ENCODE measurements at regions not wholly inside any gene's neighbourhood (a gene's known extent, or its start where the extent isn't known, plus 50 kb on each side); places are given as distances from the start of the nearest gene placed in this dataset.

DNA sequence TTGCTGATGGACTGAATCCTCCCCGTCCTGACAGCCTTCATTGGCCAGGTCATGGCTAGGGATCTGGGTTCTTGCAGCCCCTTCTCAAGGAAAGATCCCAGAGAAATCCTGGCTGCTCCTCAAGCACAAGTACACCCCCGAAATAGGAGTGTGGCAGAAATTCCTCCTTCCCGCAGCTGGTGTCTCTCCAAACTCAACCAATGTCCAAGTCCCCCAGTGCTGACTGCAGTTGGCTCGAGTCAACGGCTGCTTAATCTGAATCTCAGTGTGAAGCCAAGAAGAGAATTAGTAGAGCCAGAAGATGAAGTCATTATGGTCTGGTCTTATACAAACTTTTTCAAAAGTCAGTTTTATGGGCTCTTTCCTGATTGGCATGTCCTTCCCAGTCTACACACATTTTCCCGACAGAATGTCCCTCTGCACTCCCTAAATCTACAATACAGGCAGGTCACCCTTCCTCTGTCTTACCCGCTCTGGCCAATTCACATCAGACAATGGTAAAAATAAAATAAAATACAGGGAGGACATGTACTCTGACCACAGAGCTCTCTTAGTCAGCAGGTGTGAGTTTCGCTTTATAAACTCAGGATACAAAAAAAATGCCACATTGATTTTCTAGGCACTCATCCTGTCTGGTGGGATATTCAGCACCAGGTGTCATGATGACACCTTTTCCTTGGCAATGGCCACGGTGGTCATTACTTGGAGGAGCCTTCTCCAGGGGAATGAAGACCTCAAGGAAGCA is 76.9 kb upstream of the PAPOLG start:
- no peak for TF ChIP-seq TCF12 (IDR thresholded peaks at IDR 0.05; ENCODE audit: low read depth)
- no peak for TF ChIP-seq FOXM1 (IDR thresholded peaks at IDR 0.05; ENCODE audit: borderline replicate concordance, low read depth)
- TF ChIP-seq, protein P1, sequence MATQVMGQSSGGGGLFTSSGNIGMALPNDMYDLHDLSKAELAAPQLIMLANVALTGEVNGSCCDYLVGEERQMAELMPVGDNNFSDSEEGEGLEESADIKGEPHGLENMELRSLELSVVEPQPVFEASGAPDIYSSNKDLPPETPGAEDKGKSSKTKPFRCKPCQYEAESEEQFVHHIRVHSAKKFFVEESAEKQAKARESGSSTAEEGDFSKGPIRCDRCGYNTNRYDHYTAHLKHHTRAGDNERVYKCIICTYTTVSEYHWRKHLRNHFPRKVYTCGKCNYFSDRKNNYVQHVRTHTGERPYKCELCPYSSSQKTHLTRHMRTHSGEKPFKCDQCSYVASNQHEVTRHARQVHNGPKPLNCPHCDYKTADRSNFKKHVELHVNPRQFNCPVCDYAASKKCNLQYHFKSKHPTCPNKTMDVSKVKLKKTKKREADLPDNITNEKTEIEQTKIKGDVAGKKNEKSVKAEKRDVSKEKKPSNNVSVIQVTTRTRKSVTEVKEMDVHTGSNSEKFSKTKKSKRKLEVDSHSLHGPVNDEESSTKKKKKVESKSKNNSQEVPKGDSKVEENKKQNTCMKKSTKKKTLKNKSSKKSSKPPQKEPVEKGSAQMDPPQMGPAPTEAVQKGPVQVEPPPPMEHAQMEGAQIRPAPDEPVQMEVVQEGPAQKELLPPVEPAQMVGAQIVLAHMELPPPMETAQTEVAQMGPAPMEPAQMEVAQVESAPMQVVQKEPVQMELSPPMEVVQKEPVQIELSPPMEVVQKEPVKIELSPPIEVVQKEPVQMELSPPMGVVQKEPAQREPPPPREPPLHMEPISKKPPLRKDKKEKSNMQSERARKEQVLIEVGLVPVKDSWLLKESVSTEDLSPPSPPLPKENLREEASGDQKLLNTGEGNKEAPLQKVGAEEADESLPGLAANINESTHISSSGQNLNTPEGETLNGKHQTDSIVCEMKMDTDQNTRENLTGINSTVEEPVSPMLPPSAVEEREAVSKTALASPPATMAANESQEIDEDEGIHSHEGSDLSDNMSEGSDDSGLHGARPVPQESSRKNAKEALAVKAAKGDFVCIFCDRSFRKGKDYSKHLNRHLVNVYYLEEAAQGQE (IDR thresholded peaks at IDR 0.05; ENCODE audit: low read depth): no peak
- no peak for TF ChIP-seq ZBTB7A (IDR thresholded peaks at IDR 0.05; ENCODE audit: low read depth)
- no peak for TF ChIP-seq TEAD4 (IDR thresholded peaks at IDR 0.05)
- TF ChIP-seq YY1 (IDR thresholded peaks at IDR 0.05; ENCODE audit: low read depth): no peak
- no peak for TF ChIP-seq CEBPB (IDR thresholded peaks at IDR 0.05)
- TF ChIP-seq NFIC (IDR thresholded peaks at IDR 0.05): no peak
- TF ChIP-seq, protein P2, sequence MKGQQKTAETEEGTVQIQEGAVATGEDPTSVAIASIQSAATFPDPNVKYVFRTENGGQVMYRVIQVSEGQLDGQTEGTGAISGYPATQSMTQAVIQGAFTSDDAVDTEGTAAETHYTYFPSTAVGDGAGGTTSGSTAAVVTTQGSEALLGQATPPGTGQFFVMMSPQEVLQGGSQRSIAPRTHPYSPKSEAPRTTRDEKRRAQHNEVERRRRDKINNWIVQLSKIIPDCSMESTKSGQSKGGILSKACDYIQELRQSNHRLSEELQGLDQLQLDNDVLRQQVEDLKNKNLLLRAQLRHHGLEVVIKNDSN (IDR thresholded peaks at IDR 0.05): no peak
- TF ChIP-seq, protein P3, sequence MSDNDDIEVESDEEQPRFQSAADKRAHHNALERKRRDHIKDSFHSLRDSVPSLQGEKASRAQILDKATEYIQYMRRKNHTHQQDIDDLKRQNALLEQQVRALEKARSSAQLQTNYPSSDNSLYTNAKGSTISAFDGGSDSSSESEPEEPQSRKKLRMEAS (IDR thresholded peaks at IDR 0.05): no peak
- TF ChIP-seq CREB1 (IDR thresholded peaks at IDR 0.05; ENCODE audit: low read depth): no peak
- TF ChIP-seq TAF1 (IDR thresholded peaks at IDR 0.05; ENCODE audit: low read depth): no peak
- no peak for TF ChIP-seq RAD21 (IDR thresholded peaks at IDR 0.05; ENCODE audit: low read depth)
- TF ChIP-seq EP300 (IDR thresholded peaks at IDR 0.05; ENCODE audit: borderline replicate concordance): no peak
- TF ChIP-seq EGR1 (IDR thresholded peaks at IDR 0.05): no peak

DNA sequence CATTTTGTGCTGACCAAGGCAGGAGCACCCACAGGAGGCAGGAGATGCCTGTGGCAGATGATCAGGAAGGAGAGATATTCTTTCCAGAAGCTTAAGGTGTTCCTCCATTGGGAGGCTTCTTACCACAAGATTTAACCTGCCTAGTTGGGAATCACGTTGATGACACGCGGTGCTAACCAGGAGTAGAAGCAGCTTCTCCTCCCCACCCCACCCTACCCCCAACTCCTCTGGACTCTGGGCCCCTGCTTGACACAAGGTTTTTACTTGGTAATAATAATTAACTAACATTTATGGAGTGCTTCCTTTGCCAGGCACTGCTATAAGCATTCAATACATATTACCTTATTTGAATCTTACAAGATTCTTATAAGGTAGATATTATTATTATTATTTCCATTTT is 62.5 kb upstream of the PAPOLG start:
- TF ChIP-seq, protein P3 (IDR thresholded peaks at IDR 0.05): no peak
- no peak for TF ChIP-seq ZBTB7A (IDR thresholded peaks at IDR 0.05; ENCODE audit: low read depth)
- TF ChIP-seq TAF1 (IDR thresholded peaks at IDR 0.05; ENCODE audit: low read depth): no peak

DNA sequence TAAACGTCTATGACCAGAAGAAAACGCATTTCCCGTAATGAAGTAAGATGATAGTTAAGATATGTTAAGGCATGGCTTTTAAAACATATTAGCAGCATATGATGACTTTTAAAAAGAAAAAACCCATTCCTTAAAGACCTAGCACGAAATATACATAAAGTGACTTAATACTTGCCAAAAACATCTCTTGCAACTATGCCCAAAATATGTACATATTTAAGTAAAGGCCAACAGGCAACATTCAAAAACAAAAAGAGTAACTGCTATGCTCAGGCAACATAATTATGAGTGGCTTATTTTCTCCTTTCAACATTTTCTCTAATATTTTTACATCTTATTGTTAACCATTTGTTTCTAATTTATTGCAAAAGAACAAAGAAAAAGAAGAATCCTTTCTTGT is 60.3 kb upstream of the PAPOLG start:
- TF ChIP-seq EP300 (IDR thresholded peaks at IDR 0.05; ENCODE audit: borderline replicate concordance) (no peak), TCF12 (IDR thresholded peaks at IDR 0.05; ENCODE audit: low read depth) (no peak), ZBTB7A (IDR thresholded peaks at IDR 0.05; ENCODE audit: low read depth) (no peak), CEBPB (IDR thresholded peaks at IDR 0.05) (no peak), EGR1 (IDR thresholded peaks at IDR 0.05) (no peak), RAD21 (IDR thresholded peaks at IDR 0.05; ENCODE audit: low read depth) (no peak), TAF1 (IDR thresholded peaks at IDR 0.05; ENCODE audit: low read depth) (no peak), NFIC (IDR thresholded peaks at IDR 0.05) (no peak), TEAD4 (IDR thresholded peaks at IDR 0.05) (no peak), YY1 (IDR thresholded peaks at IDR 0.05; ENCODE audit: low read depth) (no peak), FOXM1 (IDR thresholded peaks at IDR 0.05; ENCODE audit: borderline replicate concordance, low read depth) (no peak), CREB1 (IDR thresholded peaks at IDR 0.05; ENCODE audit: low read depth) (no peak)
- TF ChIP-seq, protein P2 (IDR thresholded peaks at IDR 0.05): no peak
- TF ChIP-seq, protein P1 (IDR thresholded peaks at IDR 0.05; ENCODE audit: low read depth): no peak
- TF ChIP-seq, protein P3 (IDR thresholded peaks at IDR 0.05): no peak

DNA sequence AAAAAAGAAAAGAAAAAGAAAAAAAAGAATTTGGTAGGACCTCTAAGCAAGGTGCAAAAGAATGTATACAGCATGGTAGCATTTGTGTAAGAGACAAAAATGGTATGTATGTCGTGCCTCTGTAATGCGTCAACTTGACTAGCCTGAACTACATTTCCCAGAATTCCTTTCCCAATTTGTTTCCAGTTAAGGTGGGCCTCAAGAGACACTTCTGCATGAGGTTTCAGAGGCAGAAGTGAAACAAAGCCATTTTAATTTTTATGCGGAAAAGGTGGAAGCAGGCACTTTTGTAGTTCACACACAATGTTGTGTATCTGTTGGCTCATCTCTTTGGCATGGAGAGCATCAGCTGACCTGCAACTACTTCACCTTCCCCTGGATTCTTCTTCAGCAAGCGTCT is 56.5 kb upstream of the PAPOLG start:
- TF ChIP-seq, protein P3 (IDR thresholded peaks at IDR 0.05): no peak
- TF ChIP-seq ZBTB7A (IDR thresholded peaks at IDR 0.05; ENCODE audit: low read depth) (no peak), CEBPB (IDR thresholded peaks at IDR 0.05) (no peak), NFIC (IDR thresholded peaks at IDR 0.05) (no peak), YY1 (IDR thresholded peaks at IDR 0.05; ENCODE audit: low read depth) (no peak), TAF1 (IDR thresholded peaks at IDR 0.05; ENCODE audit: low read depth) (no peak), EP300 (IDR thresholded peaks at IDR 0.05; ENCODE audit: borderline replicate concordance) (no peak), FOXM1 (IDR thresholded peaks at IDR 0.05; ENCODE audit: borderline replicate concordance, low read depth) (no peak), CREB1 (IDR thresholded peaks at IDR 0.05; ENCODE audit: low read depth) (no peak), EGR1 (IDR thresholded peaks at IDR 0.05) (no peak), TCF12 (IDR thresholded peaks at IDR 0.05; ENCODE audit: low read depth) (no peak), TEAD4 (IDR thresholded peaks at IDR 0.05) (no peak), RAD21 (IDR thresholded peaks at IDR 0.05; ENCODE audit: low read depth) (no peak)
- TF ChIP-seq, protein P1 (IDR thresholded peaks at IDR 0.05; ENCODE audit: low read depth): no peak
- TF ChIP-seq, protein P2 (IDR thresholded peaks at IDR 0.05): no peak
